Inferior parietal cortex (tissue), 1 donor: ENCODE measurements at regions not wholly inside any gene's neighbourhood (a gene's known extent, or its start where the extent isn't known, plus 50 kb on each side); places are given as distances from the start of the nearest gene placed in this dataset.

Experiments used
- DNase-seq: peaks from one replicate; pipeline ENCODE4 v3.0.0-alpha.2; 2016; ENCODE audit errors: extremely low spot score

GRCh38 chr11:19403196-19403895, 162.6 kb upstream of the E2F8 start:
- DNase-seq, result no peak

- no peak for DNase-seq
Observed at GRCh38 chr11:19400296-19400695, 159.6 kb upstream of the E2F8 start.

GRCh38 chr11:19398772-19399527, 158.2 kb upstream of the E2F8 start:
- no peak for DNase-seq

GRCh38 chr11:19398273-19398672, 157.5 kb upstream of the E2F8 start:
- no peak for DNase-seq

GRCh38 chr11:19395050-19395449, 154.3 kb upstream of the E2F8 start:
- DNase-seq, result no peak

GRCh38 chr11:19394525-19395016, 153.8 kb upstream of the E2F8 start:
- DNase-seq, result no peak

- no peak for DNase-seq
Observed at GRCh38 chr11:19393941-19394340, 153.2 kb upstream of the E2F8 start.

- no peak for DNase-seq
Observed at GRCh38 chr11:19392847-19393518, 152.2 kb upstream of the E2F8 start.

GRCh38 chr11:19392321-19392720, 151.6 kb upstream of the E2F8 start:
- no peak for DNase-seq

GRCh38 chr11:19391652-19392051, 150.9 kb upstream of the E2F8 start:
- DNase-seq, result no peak

GRCh38 chr11:19391026-19391425, 150.3 kb upstream of the E2F8 start:
- DNase-seq, result no peak

GRCh38 chr11:19389787-19390303, 149.1 kb upstream of the E2F8 start:
- DNase-seq, result no peak

- peak; percentile 55 for DNase-seq
Observed at GRCh38 chr11:19382131-19382611, 141.4 kb upstream of the E2F8 start.

- DNase-seq, result no peak
Observed at GRCh38 chr11:19380375-19380774, 139.6 kb upstream of the E2F8 start.

GRCh38 chr11:19379465-19379864, 138.7 kb upstream of the E2F8 start:
- DNase-seq, result no peak

GRCh38 chr11:19378814-19379213, 138.1 kb upstream of the E2F8 start:
- no peak for DNase-seq

- no peak for DNase-seq
Observed at GRCh38 chr11:19377881-19378280, 137.1 kb upstream of the E2F8 start.

GRCh38 chr11:19375440-19375839, 134.7 kb upstream of the E2F8 start:
- DNase-seq, result no peak

GRCh38 chr11:19374151-19374569, 133.4 kb upstream of the E2F8 start:
- DNase-seq, result no peak

GRCh38 chr11:19372381-19372780, 131.6 kb upstream of the E2F8 start:
- no peak for DNase-seq

- DNase-seq, result no peak
Observed at GRCh38 chr11:19370100-19370861, 129.5 kb upstream of the E2F8 start.
